HEK293 (cell line): ENCODE measurements at regions not wholly inside any gene's neighbourhood (a gene's known extent, or its start where the extent isn't known, plus 50 kb on each side); places are given as distances from the start of the nearest gene placed in this dataset.
"Not testable (repeated sequence)": the region's sequence is repeated elsewhere in the genome, so short reads cannot be mapped to it uniquely, and the experiment has no call there.

Experiments used
- CTCF ChIA-PET: fragments of 350-600 bp; formaldehyde crosslinking; extraction: SDS; loops from one replicate; lab custom pipeline; 2021; ENCODE audit warnings: antibody characterized with exemption; lab: Yijun Ruan, JAX
- POLR2A ChIA-PET: fragments of 300-600 bp; formaldehyde crosslinking; extraction: SDS; loops from one replicate; lab custom pipeline; 2020; ENCODE audit warnings: antibody characterized with exemption, inconsistent platforms; lab: Yijun Ruan, JAX
- H3K27ac ChIP-seq: fragments of 200-500 bp; sonication (Bioruptor generic); 2 replicates; pipeline ENCODE4 v1.5.1; 2014; ENCODE audit warnings: low read depth, low read length, control low read depth, inconsistent platforms; ENCODE audit errors: extremely low read depth
- H3K36me3 ChIP-seq, 2 experiments: fragments of 200-500 bp in 1 of 2; sonication (Bioruptor generic) in 1 of 2; 1 replicate in 1 of 2; 2 replicates in 1 of 2; pipeline ENCODE4 v1.5.1; 2014 to 2017; ENCODE audit warnings: inconsistent platforms in 2 of 2, low read length in 2 of 2; ENCODE audit not compliant: control insufficient read depth in 2 of 2, insufficient read depth in 1 of 2
- H3K4me1 ChIP-seq: fragments of 200-500 bp; sonication (Bioruptor generic); 2 replicates; pipeline ENCODE4 v1.5.1; 2014; ENCODE audit warnings: mild to moderate bottlenecking, low read length, inconsistent platforms; ENCODE audit not compliant: control insufficient read depth, insufficient read depth
- H3K4me3 ChIP-seq: 2 replicates; pipeline ENCODE4 v1.5.1; 2011; ENCODE audit warnings: low read depth, mild to moderate bottlenecking, control low read depth, low read length, moderate library complexity
- H3K9me3 ChIP-seq: fragments of 200-500 bp; sonication (Bioruptor generic); 2 replicates; pipeline ENCODE4 v1.5.1; 2014; ENCODE audit warnings: low read depth, low read length, inconsistent platforms; ENCODE audit not compliant: control insufficient read depth, insufficient read depth
- GLI4 ChIP-seq: fragments of 450-650 bp; formaldehyde crosslinking; IDR thresholded peaks from 2 replicates; pipeline ENCODE4 v1.5.1; 2016; ENCODE audit warnings: missing biosample characterization, missing genetic modification characterization
- PRDM1 ChIP-seq: fragments of 450-650 bp; formaldehyde crosslinking; IDR thresholded peaks from 2 replicates; pipeline ENCODE4; 2016; ENCODE audit warnings: missing biosample characterization, missing genetic modification characterization
- SP2 ChIP-seq: fragments of 450-650 bp; formaldehyde crosslinking; IDR thresholded peaks from 2 replicates; pipeline ENCODE4 v1.5.1; 2016; ENCODE audit warnings: missing biosample characterization, missing genetic modification characterization
- ZBTB20 ChIP-seq: fragments of 450-650 bp; formaldehyde crosslinking; IDR thresholded peaks from 2 replicates; pipeline ENCODE4 v1.5.1; 2016; ENCODE audit warnings: missing biosample characterization, missing genetic modification characterization
- ZBTB8A ChIP-seq: fragments of 450-650 bp; formaldehyde crosslinking; IDR thresholded peaks from 2 replicates; pipeline ENCODE4 v1.5.1; 2016; ENCODE audit warnings: missing biosample characterization, missing genetic modification characterization
- ZIC2 ChIP-seq: fragments of 450-650 bp; formaldehyde crosslinking; IDR thresholded peaks from 2 replicates; pipeline ENCODE4 v1.5.1; 2016; ENCODE audit warnings: missing biosample characterization, missing genetic modification characterization
- ZNF146 ChIP-seq: fragments of 450-650 bp; formaldehyde crosslinking; IDR thresholded peaks from 2 replicates; pipeline ENCODE4 v1.5.1; 2016; ENCODE audit warnings: missing biosample characterization, missing genetic modification characterization
- ZNF416 ChIP-seq: fragments of 450-650 bp; formaldehyde crosslinking; IDR thresholded peaks from 2 replicates; pipeline ENCODE4 v1.5.1; 2016; ENCODE audit warnings: missing biosample characterization, missing genetic modification characterization
- ZNF426 ChIP-seq: fragments of 450-650 bp; formaldehyde crosslinking; IDR thresholded peaks from 2 replicates; pipeline ENCODE4 v1.5.1; 2017; ENCODE audit warnings: missing biosample characterization, missing genetic modification characterization, mild to moderate bottlenecking, inconsistent platforms, moderate library complexity
- TF ChIP-seq, protein P1 (sequence below): fragments of 450-650 bp; formaldehyde crosslinking; IDR thresholded peaks from 2 replicates; pipeline ENCODE4 v1.5.1; 2016; ENCODE audit warnings: missing biosample characterization, missing genetic modification characterization
- TF ChIP-seq, protein P2 (sequence below): fragments of 450-650 bp; formaldehyde crosslinking; IDR thresholded peaks from 2 replicates; pipeline ENCODE4 v1.5.1; 2016; ENCODE audit warnings: missing biosample characterization, missing genetic modification characterization
- TF ChIP-seq, protein P3 (sequence below): fragments of 450-650 bp; formaldehyde crosslinking; IDR thresholded peaks from 2 replicates; pipeline ENCODE4; 2016; ENCODE audit warnings: missing biosample characterization, missing genetic modification characterization
- TF ChIP-seq, protein P4 (sequence below): fragments of 450-650 bp; formaldehyde crosslinking; IDR thresholded peaks from 2 replicates; pipeline ENCODE4 v1.5.1; 2016; ENCODE audit warnings: missing biosample characterization, missing genetic modification characterization
- TF ChIP-seq, protein P5 (sequence below): fragments of 450-650 bp; formaldehyde crosslinking; IDR thresholded peaks from 2 replicates; pipeline ENCODE4 v1.5.1; 2016; ENCODE audit warnings: missing biosample characterization, missing genetic modification characterization

DNA sequence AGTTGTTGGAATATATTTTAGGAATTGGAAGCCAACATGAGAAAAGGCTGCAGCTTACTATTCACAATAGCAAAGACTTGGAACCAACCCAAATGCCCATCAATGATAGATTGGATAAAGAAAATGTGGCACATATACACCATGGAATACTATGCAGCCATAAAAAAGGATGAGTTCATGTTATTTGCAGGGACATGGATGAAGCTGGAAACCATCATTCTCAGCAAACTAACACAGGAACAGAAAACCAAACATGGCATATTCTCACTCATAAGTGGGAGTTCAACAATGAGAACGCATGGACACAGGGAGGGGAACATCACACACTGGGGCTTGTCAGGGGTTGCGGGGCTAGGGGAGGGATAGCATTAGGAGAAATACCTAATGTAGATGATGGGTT, 192.1 kb upstream of the ANK3 start:
- CTCF ChIA-PET = interaction anchor here (1.1 kb wide), 1 partner anchor 26 kb away, joined by 4 read pairs; no protein-coding TSS in a partner anchor
- POLR2A ChIA-PET, H3K9me3 ChIP-seq, H3K27ac ChIP-seq, H3K36me3 ChIP-seq, H3K4me3 ChIP-seq, H3K4me1 ChIP-seq: not testable (repeated sequence)
- TF ChIP-seq, protein P1, sequence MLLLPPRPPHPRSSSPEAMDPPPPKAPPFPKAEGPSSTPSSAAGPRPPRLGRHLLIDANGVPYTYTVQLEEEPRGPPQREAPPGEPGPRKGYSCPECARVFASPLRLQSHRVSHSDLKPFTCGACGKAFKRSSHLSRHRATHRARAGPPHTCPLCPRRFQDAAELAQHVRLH (tag by site-specific recombination) = peak; percentile 84; the same call in 1 of the 2 replicates
- TF ChIP-seq ZNF146 (tag by site-specific recombination) = peak; percentile 96

DNA sequence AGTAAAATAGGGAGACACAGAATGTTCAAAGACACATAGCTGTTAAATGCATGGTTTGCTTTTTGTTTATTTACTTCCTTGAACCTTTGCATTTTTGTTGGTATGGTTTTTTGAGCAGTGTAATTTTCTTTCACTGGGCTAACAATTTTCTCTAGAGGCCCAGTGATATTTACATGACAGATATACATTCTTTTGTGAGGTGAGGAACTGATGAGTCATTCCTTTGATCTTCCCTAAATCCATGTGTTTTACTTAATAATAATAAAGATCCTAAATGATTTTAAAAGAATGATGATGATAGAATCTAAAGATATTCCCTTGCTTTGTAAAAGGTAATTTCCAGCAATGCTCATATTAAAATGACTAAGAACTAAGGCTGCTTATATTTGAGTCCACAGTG, 188.5 kb upstream of the ANK3 start:
- Histone ChIP-seq H3K9me3 (no peaks in the 10 kb centered on the region), H3K4me3 (no peak overlapping the region), H3K36me3 (no peaks in the 10 kb centered on the region), H3K27ac (no peak overlapping the region), H3K4me1 (peaks cover under 1% of the 10 kb centered on the region; the same call in 1 of the 2 replicates)
- TF ChIP-seq ZNF426 (tag by site-specific recombination) (no peak), ZNF416 (tag by site-specific recombination) (no peak)
- TF ChIP-seq, protein P2, sequence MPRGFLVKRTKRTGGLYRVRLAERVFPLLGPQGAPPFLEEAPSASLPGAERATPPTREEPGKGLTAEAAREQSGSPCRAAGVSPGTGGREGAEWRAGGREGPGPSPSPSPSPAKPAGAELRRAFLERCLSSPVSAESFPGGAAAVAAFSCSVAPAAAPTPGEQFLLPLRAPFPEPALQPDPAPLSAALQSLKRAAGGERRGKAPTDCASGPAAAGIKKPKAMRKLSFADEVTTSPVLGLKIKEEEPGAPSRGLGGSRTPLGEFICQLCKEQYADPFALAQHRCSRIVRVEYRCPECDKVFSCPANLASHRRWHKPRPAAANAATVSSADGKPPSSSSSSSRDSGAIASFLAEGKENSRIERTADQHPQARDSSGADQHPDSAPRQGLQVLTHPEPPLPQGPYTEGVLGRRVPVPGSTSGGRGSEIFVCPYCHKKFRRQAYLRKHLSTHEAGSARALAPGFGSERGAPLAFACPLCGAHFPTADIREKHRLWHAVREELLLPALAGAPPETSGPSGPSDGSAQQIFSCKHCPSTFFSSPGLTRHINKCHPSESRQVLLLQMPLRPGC = no peak
- TF ChIP-seq, protein P3, sequence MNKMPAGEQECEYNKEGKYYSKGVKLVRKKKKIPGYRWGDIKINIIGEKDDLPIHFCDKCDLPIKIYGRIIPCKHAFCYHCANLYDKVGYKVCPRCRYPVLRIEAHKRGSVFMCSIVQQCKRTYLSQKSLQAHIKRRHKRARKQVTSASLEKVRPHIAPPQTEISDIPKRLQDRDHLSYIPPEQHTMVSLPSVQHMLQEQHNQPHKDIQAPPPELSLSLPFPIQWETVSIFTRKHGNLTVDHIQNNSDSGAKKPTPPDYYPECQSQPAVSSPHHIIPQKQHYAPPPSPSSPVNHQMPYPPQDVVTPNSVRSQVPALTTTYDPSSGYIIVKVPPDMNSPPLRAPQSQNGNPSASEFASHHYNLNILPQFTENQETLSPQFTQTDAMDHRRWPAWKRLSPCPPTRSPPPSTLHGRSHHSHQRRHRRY (tag by site-specific recombination) = no peak
- CTCF ChIA-PET = interaction anchor here (0.6 kb wide), 1 partner anchor 42 kb away, joined by 3 read pairs; no protein-coding TSS in a partner anchor
- POLR2A ChIA-PET = no interaction called here

DNA sequence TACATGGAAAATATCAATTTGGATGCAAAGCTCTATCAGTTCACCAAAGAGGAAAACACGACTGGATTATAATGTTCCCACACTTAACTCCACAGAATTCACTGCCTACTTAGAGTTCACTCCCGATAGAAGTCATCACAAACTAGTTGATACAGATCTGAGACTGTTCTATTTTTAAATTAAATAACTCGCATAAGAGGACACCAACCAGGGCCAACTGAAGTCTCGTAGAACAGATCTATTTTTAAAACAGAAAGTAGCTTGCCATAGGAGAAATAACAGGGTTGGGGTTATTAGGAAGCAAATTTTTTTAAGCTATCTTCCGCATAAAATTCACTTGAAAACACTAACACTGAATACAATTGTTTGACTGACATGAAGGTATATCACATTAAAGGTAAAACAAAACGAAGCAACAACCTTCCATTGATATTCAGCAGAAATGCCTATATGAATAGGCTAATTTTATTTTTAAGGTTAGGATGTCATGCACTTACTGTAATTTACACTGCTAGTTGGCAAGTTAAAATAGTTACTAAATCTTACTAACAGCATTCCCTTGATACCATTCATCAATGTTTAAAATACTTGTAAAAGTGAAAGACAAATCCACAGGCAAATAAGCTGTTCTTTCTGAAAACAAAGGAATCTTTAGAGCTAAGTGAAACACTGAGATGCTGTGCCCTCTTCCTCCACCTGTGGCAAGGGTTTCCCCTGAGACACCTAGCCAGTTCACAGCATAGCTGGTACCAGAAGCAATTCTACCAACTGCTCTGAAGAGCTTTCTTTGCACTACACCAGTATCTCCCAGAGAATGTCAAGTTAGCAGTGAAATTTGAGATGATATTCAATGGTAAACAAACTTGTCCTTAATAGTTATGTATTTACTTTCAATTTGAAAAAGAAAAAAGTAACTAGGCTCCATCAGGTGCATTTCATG, 186.7 kb upstream of the ANK3 start:
- ChIA-PET POLR2A (no interaction called here), CTCF (interaction anchor here (0.7 kb wide), 3 partner anchors 74 to 910 kb away, joined by 3 read pairs; no protein-coding TSS in a partner anchor)
- Histone ChIP-seq H3K36me3 (no peaks in the 10 kb centered on the region), H3K4me3 (no peak overlapping the region), H3K27ac (no peak overlapping the region), H3K9me3 (no peaks in the 10 kb centered on the region), H3K4me1 (peaks cover 11% of the 10 kb centered on the region; the same call in 1 of the 2 replicates)
- TF ChIP-seq PRDM1 (tag by site-specific recombination) = peak; percentile 47; the same call in 1 of the 2 replicates
- TF ChIP-seq, protein P4, sequence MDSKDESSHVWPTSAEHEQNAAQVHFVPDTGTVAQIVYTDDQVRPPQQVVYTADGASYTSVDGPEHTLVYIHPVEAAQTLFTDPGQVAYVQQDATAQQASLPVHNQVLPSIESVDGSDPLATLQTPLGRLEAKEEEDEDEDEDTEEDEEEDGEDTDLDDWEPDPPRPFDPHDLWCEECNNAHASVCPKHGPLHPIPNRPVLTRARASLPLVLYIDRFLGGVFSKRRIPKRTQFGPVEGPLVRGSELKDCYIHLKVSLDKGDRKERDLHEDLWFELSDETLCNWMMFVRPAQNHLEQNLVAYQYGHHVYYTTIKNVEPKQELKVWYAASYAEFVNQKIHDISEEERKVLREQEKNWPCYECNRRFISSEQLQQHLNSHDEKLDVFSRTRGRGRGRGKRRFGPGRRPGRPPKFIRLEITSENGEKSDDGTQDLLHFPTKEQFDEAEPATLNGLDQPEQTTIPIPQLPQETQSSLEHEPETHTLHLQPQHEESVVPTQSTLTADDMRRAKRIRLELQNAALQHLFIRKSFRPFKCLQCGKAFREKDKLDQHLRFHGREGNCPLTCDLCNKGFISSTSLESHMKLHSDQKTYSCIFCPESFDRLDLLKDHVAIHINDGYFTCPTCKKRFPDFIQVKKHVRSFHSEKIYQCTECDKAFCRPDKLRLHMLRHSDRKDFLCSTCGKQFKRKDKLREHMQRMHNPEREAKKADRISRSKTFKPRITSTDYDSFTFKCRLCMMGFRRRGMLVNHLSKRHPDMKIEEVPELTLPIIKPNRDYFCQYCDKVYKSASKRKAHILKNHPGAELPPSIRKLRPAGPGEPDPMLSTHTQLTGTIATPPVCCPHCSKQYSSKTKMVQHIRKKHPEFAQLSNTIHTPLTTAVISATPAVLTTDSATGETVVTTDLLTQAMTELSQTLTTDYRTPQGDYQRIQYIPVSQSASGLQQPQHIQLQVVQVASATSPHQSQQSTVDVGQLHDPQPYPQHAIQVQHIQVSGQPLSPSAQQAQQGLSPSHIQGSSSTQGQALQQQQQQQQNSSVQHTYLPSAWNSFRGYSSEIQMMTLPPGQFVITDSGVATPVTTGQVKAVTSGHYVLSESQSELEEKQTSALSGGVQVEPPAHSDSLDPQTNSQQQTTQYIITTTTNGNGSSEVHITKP (tag by site-specific recombination) = no peak

DNA sequence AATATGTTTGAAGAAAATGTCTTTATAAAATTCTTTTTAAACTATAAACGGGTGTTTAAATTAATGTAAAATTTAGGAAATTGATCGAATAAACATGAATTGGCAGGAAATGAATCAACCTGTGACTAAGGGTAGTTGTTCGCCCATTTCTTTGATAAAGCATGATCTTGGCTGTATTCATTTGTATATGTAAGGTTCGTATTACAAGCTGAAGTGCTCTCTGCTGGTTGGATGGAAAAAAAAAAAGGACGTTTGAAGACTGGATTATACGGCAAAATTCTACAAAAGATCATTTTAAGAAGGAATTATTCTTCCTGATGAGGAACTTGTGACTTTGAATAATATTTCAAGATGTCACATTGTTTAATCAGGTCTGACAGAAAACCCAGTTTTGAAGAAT, 185.4 kb upstream of the ANK3 start:
- Histone ChIP-seq H3K4me3 (no peak overlapping the region), H3K36me3 (no peaks in the 10 kb centered on the region), H3K27ac (no peak overlapping the region), H3K4me1 (peaks cover 11% of the 10 kb centered on the region; the same call in 1 of the 2 replicates), H3K9me3 (no peaks in the 10 kb centered on the region)
- ChIA-PET CTCF (no interaction called here), POLR2A (no interaction called here)
- TF ChIP-seq, protein P5, sequence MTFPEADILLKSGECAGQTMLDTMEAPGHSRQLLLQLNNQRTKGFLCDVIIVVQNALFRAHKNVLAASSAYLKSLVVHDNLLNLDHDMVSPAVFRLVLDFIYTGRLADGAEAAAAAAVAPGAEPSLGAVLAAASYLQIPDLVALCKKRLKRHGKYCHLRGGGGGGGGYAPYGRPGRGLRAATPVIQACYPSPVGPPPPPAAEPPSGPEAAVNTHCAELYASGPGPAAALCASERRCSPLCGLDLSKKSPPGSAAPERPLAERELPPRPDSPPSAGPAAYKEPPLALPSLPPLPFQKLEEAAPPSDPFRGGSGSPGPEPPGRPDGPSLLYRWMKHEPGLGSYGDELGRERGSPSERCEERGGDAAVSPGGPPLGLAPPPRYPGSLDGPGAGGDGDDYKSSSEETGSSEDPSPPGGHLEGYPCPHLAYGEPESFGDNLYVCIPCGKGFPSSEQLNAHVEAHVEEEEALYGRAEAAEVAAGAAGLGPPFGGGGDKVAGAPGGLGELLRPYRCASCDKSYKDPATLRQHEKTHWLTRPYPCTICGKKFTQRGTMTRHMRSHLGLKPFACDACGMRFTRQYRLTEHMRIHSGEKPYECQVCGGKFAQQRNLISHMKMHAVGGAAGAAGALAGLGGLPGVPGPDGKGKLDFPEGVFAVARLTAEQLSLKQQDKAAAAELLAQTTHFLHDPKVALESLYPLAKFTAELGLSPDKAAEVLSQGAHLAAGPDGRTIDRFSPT (tag by site-specific recombination) = no peak
- TF ChIP-seq ZIC2 (tag by site-specific recombination) (no peak), ZNF416 (tag by site-specific recombination) (no peak), SP2 (tag by site-specific recombination) (no peak), ZBTB20 (tag by site-specific recombination) (no peak), GLI4 (tag by site-specific recombination) (no peak), ZBTB8A (no peak)
- TF ChIP-seq, protein P2 = no peak
